SK-N-SH (cell line): ENCODE measurements at regions not wholly inside any gene's neighbourhood (a gene's known extent, or its start where the extent isn't known, plus 50 kb on each side); places are given as distances from the start of the nearest gene placed in this dataset.

Source experiments
- EP300 ChIP-seq, 2 experiments: IDR thresholded peaks; 2 replicates each; pipeline versions ENCODE4 v1.4.0 to v1.6.1; 2012; ENCODE audit warnings: borderline replicate concordance in 1 of 2, low read depth in 1 of 2, low read length in 1 of 2
- EZH2phosphoT487 ChIP-seq: fragments of 200-600 bp; sonication (generic); IDR thresholded peaks from 2 replicates; pipeline ENCODE4 v1.6.1; 2017; ENCODE audit warnings: low read depth, mixed run types, mild to moderate bottlenecking, antibody characterized with exemption, moderate library complexity, borderline replicate concordance
- GABPA ChIP-seq: IDR thresholded peaks from 2 replicates; pipeline ENCODE4 v1.4.0; 2012; ENCODE audit warnings: low read depth, mild to moderate bottlenecking
- MEF2A ChIP-seq: IDR thresholded peaks from 2 replicates; pipeline ENCODE4 v1.4.0; 2012; ENCODE audit warnings: low read depth, borderline replicate concordance
- POLR2AphosphoS5 ChIP-seq: IDR thresholded peaks from 2 replicates; pipeline ENCODE4 v1.6.1; 2012; ENCODE audit warnings: low read depth, low read length
- SMC3 ChIP-seq: IDR thresholded peaks from 2 replicates; pipeline ENCODE4 v1.6.1; 2012; ENCODE audit warnings: low read depth, low read length, improper control_type of control experiment
- YY1 ChIP-seq: IDR thresholded peaks from 2 replicates; pipeline ENCODE4 v1.4.0; 2012; ENCODE audit warnings: low read depth, mild to moderate bottlenecking
- TF ChIP-seq, protein P1 (sequence below): fragments of 200-600 bp; sonication (generic); IDR thresholded peaks from 2 replicates; pipeline ENCODE4 v1.6.1; 2017; ENCODE audit warnings: antibody characterized with exemption, mild to moderate bottlenecking, moderate library complexity
- TF ChIP-seq, protein P2 (sequence below): IDR thresholded peaks from 2 replicates; pipeline ENCODE4 v1.4.0; 2012; ENCODE audit warnings: low read depth
- TF ChIP-seq, protein P3 (sequence below): fragments of 150-350 bp; IDR thresholded peaks from 2 replicates; pipeline ENCODE4 v1.6.1; 2017; ENCODE audit warnings: antibody characterized with exemption, low read length, low read depth, borderline replicate concordance
- TF ChIP-seq, protein P4 (sequence below): IDR thresholded peaks from 2 replicates; pipeline ENCODE4 v1.6.1; 2012; ENCODE audit warnings: mild to moderate bottlenecking, low read depth, low read length, moderate library complexity

DNA sequence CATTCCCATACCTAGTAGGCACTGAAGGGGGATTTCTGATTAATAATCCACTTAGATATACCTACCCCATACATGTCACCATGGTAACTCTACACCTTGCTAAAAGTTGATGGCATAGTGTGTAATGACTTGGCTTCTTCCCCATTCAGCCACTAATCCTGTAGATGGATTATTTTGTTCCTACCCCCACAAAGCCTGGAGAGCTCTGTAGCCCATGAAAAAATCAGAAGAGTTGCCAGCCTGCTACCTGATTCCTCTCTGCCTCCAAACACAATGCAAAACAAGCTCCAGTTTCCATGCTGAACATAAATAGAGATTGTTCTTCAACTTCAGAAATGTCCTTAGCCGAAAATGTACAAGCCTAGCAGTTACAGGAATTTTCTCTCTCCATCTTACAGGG, 98.9 kb upstream of the PFN2 start:
- no peak for TF ChIP-seq EP300 (IDR thresholded peaks at IDR 0.05; ENCODE audit: borderline replicate concordance in 1 of 2, low read depth in 1 of 2, low read length in 1 of 2)
- TF ChIP-seq, protein P1, sequence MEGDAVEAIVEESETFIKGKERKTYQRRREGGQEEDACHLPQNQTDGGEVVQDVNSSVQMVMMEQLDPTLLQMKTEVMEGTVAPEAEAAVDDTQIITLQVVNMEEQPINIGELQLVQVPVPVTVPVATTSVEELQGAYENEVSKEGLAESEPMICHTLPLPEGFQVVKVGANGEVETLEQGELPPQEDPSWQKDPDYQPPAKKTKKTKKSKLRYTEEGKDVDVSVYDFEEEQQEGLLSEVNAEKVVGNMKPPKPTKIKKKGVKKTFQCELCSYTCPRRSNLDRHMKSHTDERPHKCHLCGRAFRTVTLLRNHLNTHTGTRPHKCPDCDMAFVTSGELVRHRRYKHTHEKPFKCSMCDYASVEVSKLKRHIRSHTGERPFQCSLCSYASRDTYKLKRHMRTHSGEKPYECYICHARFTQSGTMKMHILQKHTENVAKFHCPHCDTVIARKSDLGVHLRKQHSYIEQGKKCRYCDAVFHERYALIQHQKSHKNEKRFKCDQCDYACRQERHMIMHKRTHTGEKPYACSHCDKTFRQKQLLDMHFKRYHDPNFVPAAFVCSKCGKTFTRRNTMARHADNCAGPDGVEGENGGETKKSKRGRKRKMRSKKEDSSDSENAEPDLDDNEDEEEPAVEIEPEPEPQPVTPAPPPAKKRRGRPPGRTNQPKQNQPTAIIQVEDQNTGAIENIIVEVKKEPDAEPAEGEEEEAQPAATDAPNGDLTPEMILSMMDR, result no peak
- no peak for TF ChIP-seq GABPA
- no peak for TF ChIP-seq MEF2A
- TF ChIP-seq, protein P2, sequence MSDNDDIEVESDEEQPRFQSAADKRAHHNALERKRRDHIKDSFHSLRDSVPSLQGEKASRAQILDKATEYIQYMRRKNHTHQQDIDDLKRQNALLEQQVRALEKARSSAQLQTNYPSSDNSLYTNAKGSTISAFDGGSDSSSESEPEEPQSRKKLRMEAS, result no peak
- TF ChIP-seq, protein P3, sequence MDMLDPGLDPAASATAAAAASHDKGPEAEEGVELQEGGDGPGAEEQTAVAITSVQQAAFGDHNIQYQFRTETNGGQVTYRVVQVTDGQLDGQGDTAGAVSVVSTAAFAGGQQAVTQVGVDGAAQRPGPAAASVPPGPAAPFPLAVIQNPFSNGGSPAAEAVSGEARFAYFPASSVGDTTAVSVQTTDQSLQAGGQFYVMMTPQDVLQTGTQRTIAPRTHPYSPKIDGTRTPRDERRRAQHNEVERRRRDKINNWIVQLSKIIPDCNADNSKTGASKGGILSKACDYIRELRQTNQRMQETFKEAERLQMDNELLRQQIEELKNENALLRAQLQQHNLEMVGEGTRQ, result no peak
- TF ChIP-seq YY1, result no peak
- TF ChIP-seq EZH2phosphoT487, result no peak
- TF ChIP-seq, protein P4, sequence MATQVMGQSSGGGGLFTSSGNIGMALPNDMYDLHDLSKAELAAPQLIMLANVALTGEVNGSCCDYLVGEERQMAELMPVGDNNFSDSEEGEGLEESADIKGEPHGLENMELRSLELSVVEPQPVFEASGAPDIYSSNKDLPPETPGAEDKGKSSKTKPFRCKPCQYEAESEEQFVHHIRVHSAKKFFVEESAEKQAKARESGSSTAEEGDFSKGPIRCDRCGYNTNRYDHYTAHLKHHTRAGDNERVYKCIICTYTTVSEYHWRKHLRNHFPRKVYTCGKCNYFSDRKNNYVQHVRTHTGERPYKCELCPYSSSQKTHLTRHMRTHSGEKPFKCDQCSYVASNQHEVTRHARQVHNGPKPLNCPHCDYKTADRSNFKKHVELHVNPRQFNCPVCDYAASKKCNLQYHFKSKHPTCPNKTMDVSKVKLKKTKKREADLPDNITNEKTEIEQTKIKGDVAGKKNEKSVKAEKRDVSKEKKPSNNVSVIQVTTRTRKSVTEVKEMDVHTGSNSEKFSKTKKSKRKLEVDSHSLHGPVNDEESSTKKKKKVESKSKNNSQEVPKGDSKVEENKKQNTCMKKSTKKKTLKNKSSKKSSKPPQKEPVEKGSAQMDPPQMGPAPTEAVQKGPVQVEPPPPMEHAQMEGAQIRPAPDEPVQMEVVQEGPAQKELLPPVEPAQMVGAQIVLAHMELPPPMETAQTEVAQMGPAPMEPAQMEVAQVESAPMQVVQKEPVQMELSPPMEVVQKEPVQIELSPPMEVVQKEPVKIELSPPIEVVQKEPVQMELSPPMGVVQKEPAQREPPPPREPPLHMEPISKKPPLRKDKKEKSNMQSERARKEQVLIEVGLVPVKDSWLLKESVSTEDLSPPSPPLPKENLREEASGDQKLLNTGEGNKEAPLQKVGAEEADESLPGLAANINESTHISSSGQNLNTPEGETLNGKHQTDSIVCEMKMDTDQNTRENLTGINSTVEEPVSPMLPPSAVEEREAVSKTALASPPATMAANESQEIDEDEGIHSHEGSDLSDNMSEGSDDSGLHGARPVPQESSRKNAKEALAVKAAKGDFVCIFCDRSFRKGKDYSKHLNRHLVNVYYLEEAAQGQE, result no peak
- TF ChIP-seq POLR2AphosphoS5, result no peak
- TF ChIP-seq SMC3, result no peak
